GM23248 (cell line): ENCODE measurements at regions not wholly inside any gene's neighbourhood (a gene's known extent, or its start where the extent isn't known, plus 50 kb on each side); places are given as distances from the start of the nearest gene placed in this dataset.

Source experiments
- EZH2 ChIP-seq: fragments of 200-600 bp; sonication (generic); IDR thresholded peaks from 2 replicates; pipeline ENCODE4 v1.6.1; 2018; ENCODE audit warnings: antibody characterized with exemption, mild to moderate bottlenecking; ENCODE audit not compliant: insufficient read depth, poor library complexity, severe bottlenecking
- EZH2phosphoT487 ChIP-seq: fragments of 200-600 bp; sonication (generic); IDR thresholded peaks from 2 replicates; pipeline ENCODE4 v1.6.1; 2018; ENCODE audit warnings: antibody characterized with exemption, moderate library complexity, mild to moderate bottlenecking, low read depth; ENCODE audit not compliant: insufficient read depth

DNA sequence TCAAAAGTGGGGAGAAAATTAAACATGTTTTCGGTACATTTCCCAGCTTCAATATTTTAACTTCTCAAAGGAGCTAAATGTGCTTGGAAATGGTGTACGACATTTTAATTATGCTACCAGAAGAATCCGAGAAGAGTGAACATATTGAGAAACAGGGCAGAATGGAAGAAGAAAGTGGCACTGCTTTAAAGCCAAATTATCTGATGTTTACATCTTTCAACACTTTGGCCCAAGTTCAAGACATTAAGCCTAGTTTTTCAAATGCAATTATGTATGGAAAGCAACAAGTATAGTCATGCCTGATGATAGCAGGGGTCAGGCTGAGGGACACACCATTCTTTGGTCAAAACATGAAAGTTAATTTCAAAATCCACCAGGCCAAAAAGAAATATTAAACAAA lies 577.9 kb upstream of the ZFP42 start:
- TF ChIP-seq EZH2 (no peak), EZH2phosphoT487 (no peak)
